ENCODE measurements at regions not wholly inside any gene's neighbourhood (a gene's known extent, or its start where the extent isn't known, plus 50 kb on each side); places are given as distances from the start of the nearest gene placed in this dataset.

- H3K4me3 ChIP-seq (ENCODE audit: low read depth, low read length), result no peak overlapping the region
- no peak for DNase-seq (ENCODE audit: low read depth)
- no peak for TF ChIP-seq CTCF (IDR thresholded peaks at IDR 0.05; ENCODE audit: low read depth, low read length, missing control alignments)
These were observed 251.3 kb downstream of the HS3ST3A1 start for GRCh38 chr17:13350466-13350865.

GRCh38 chr17:13346996-13347762 lies 254.6 kb downstream of the HS3ST3A1 start:
- H3K4me3 ChIP-seq (ENCODE audit: low read depth, low read length), result no peak overlapping the region
- DNase-seq (ENCODE audit: low read depth), result no peak
- TF ChIP-seq CTCF (IDR thresholded peaks at IDR 0.05; ENCODE audit: low read depth, low read length, missing control alignments), result no peak

- DNase-seq (ENCODE audit: low read depth), result no peak
- no peak for TF ChIP-seq CTCF (IDR thresholded peaks at IDR 0.05; ENCODE audit: low read depth, low read length, missing control alignments)
These were observed 255.1 kb downstream of the HS3ST3A1 start for GRCh38 chr17:13346592-13346991.

GRCh38 chr17:13346081-13346533 lies 255.6 kb downstream of the HS3ST3A1 start:
- no peak for TF ChIP-seq CTCF (IDR thresholded peaks at IDR 0.05; ENCODE audit: low read depth, low read length, missing control alignments)
- H3K4me3 ChIP-seq (ENCODE audit: low read depth, low read length), result no peak overlapping the region
- DNase-seq (ENCODE audit: low read depth), result no peak

More at GRCh38 chr17:13346592-13346991, 255.1 kb downstream of the HS3ST3A1 start:
- H3K4me3 ChIP-seq (ENCODE audit: low read depth, low read length), result no peak overlapping the region

GRCh38 chr17:13338421-13338820 lies 263.3 kb downstream of the HS3ST3A1 start:
- no peak for TF ChIP-seq CTCF (IDR thresholded peaks at IDR 0.05; ENCODE audit: low read depth, low read length, missing control alignments)
- DNase-seq (ENCODE audit: low read depth), result no peak
- H3K4me3 ChIP-seq (ENCODE audit: low read depth, low read length), result no peak overlapping the region

GRCh38 chr17:13337864-13338371 lies 263.8 kb downstream of the HS3ST3A1 start:
- no peak for DNase-seq (ENCODE audit: low read depth)
- no peak overlapping the region for H3K4me3 ChIP-seq (ENCODE audit: low read depth, low read length)
- TF ChIP-seq CTCF (IDR thresholded peaks at IDR 0.05; ENCODE audit: low read depth, low read length, missing control alignments), result peak; percentile 68

GRCh38 chr17:13337151-13337550 lies 264.6 kb downstream of the HS3ST3A1 start:
- no peak for TF ChIP-seq CTCF (IDR thresholded peaks at IDR 0.05; ENCODE audit: low read depth, low read length, missing control alignments)
- no peak for DNase-seq (ENCODE audit: low read depth)
- no peak overlapping the region for H3K4me3 ChIP-seq (ENCODE audit: low read depth, low read length)

All from GM12864 (cell line).